Stimulated activated naive B cell treated with anti-CD40 and anti-IgM and Interleukin-4, amounts not matched to agents 10 μg/mL and 1 μg/mL and 100 μg/mL, for 72 hours (primary cell): ENCODE measurements at regions not wholly inside any gene's neighbourhood (a gene's known extent, or its start where the extent isn't known, plus 50 kb on each side); places are given as distances from the start of the nearest gene placed in this dataset.

Source experiments
- ATAC-seq, 2 donors: fragments of 150-1000 bp; cut with Tn5 transposase; replicated peaks; 2 replicates each; pipeline ENCODE4 v1.10.0; 2021; ENCODE audit warnings: moderate library complexity in 1 of 2
- DNase-seq: peaks from one replicate; pipeline ENCODE4 v3.0.0; 2021
- H3K27ac Mint-ChIP-seq: one replicate; pipeline ENCODE4 v1.8.0; 2022; ENCODE audit warnings: mild to moderate bottlenecking, mixed read lengths
- H3K27me3 Mint-ChIP-seq, 2 donors: one replicate each; pipeline ENCODE4 v1.8.0; 2022; ENCODE audit warnings: mixed read lengths in 2 of 2
- H3K36me3 Mint-ChIP-seq, 2 donors: one replicate each; pipeline ENCODE4 v1.8.0; 2022; ENCODE audit warnings: mixed read lengths in 2 of 2, mild to moderate bottlenecking in 1 of 2
- H3K4me1 Mint-ChIP-seq, 2 donors: one replicate each; pipeline ENCODE4 v1.8.0; 2022; ENCODE audit warnings: mixed read lengths in 2 of 2, mild to moderate bottlenecking in 1 of 2
- H3K4me3 Mint-ChIP-seq, 2 donors: one replicate each; pipeline ENCODE4 v1.8.0; 2022; ENCODE audit warnings: mild to moderate bottlenecking in 2 of 2, mixed read lengths in 2 of 2, moderate library complexity in 1 of 2
- H3K9me3 Mint-ChIP-seq, 2 donors: one replicate each; pipeline ENCODE4 v1.8.0; 2022; ENCODE audit warnings: mixed read lengths in 2 of 2, mild to moderate bottlenecking in 1 of 2

DNA sequence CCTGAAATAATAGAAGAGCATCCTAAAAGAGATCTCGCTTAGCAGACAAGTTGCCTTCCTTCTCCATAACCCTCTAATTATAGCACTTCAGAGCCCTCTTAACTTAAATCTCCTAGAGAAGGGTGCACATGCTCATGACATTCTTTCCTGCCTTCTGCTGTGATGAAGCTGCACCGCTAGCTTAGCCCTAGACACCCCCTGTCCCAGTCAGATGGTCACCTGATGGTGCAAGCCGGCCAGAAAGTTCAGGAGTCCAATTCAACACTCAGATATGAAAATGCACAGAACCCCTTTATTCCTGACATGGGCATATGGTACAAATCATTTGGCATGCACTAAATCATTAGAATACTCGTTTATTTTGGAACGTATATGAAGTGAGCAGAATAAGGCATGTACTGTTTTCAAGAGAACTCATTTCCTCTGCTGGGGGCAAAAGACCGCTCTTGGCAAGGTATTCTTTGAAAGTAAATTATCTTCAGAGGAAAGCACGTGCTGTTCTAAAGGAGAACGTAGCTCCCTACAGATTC is 420.4 kb upstream of the PROK2 start:
- H3K27me3 Mint-ChIP-seq = peaks cover 15 to 29% of the 10 kb centered on the region in 2 donors
- no peak overlapping the region for H3K4me3 Mint-ChIP-seq
- ATAC-seq (no peak), DNase-seq (no peak)
- H3K36me3 Mint-ChIP-seq = no peaks in the 10 kb centered on the region
- peaks cover 4 to 5% of the 10 kb centered on the region in 2 donors for H3K4me1 Mint-ChIP-seq
- peaks cover 0 to 9% of the 10 kb centered on the region in 2 donors for H3K9me3 Mint-ChIP-seq
- H3K27ac Mint-ChIP-seq = no peak overlapping the region

GRCh38 chr3:72204452-72204851 is 419.5 kb upstream of the PROK2 start:
- H3K36me3 Mint-ChIP-seq = peaks cover 4% of the 10 kb centered on the region in 2 donors
- ATAC-seq (no peak), DNase-seq (no peak)
- no peaks in the 10 kb centered on the region for H3K4me1 Mint-ChIP-seq
- H3K9me3 Mint-ChIP-seq = peaks cover 4 to 15% of the 10 kb centered on the region in 2 donors
- no peak overlapping the region for H3K27ac Mint-ChIP-seq
- H3K27me3 Mint-ChIP-seq = peaks cover 16 to 36% of the 10 kb centered on the region in 2 donors
- no peak overlapping the region for H3K4me3 Mint-ChIP-seq

- Mint-ChIP-seq H3K36me3 (peaks cover 4% of the 10 kb centered on the region in 2 donors), H3K27me3 (peaks cover 16 to 36% of the 10 kb centered on the region in 2 donors), H3K27ac (no peak overlapping the region), H3K9me3 (peaks cover 4 to 15% of the 10 kb centered on the region in 2 donors), H3K4me3 (no peak overlapping the region), H3K4me1 (no peaks in the 10 kb centered on the region)
- ATAC-seq = no peak
- no peak for DNase-seq
Measured at GRCh38 chr3:72203613-72204349, 418.8 kb upstream of the PROK2 start.

DNA sequence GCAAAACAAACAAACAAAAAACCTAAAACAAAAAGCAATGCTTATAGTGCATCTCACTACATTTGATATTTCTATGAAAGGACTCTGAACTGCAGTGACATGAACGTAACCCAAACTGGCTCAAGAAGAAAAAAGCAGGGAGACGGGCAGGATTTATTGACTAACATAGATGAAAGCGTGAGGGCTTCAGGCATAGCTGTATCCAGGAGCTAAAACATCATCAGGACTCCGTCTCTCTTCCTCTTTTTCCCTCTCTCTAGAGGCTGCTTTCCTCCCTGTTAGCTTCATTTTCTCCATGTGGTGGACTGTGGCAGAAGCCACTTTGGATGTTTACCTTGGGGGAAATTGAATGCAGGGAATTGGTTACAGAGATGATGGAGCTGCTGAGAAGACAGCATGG is 418.2 kb upstream of the PROK2 start:
- H3K27ac Mint-ChIP-seq = no peak overlapping the region
- ATAC-seq (no peak), DNase-seq (no peak)
- peaks cover 4% of the 10 kb centered on the region in 2 donors for H3K36me3 Mint-ChIP-seq
- H3K27me3 Mint-ChIP-seq = peaks cover 16 to 36% of the 10 kb centered on the region in 2 donors
- no peaks in the 10 kb centered on the region for H3K4me1 Mint-ChIP-seq
- H3K4me3 Mint-ChIP-seq = no peak overlapping the region
- H3K9me3 Mint-ChIP-seq = peaks cover 4 to 15% of the 10 kb centered on the region in 2 donors

DNA sequence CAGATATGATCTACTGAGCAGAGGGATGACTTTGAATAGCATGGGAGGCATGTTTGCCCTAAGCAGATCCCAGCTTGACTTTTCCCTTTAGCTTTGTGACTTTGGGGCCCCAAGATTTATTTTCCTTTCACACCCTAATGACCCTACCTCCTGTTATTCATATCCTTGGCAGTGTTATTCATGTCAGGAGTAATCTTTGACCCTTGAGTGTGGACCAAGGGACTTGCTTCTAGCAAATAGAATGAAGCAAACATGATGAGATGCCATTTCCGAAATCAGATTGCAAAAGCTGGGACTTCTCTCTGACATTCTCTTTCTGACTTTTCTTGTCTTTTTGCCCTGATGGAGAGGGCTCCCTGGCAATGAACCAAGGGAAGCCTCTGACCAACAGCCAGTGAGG is 415.4 kb upstream of the PROK2 start:
- Mint-ChIP-seq H3K27me3 (peaks cover 20 to 47% of the 10 kb centered on the region in 2 donors), H3K27ac (no peak overlapping the region), H3K4me3 (no peak overlapping the region), H3K36me3 (peaks cover 4% of the 10 kb centered on the region in 2 donors), H3K9me3 (peaks cover 4 to 15% of the 10 kb centered on the region in 2 donors), H3K4me1 (no peaks in the 10 kb centered on the region)
- DNase-seq (no peak), ATAC-seq (no peak)

DNA sequence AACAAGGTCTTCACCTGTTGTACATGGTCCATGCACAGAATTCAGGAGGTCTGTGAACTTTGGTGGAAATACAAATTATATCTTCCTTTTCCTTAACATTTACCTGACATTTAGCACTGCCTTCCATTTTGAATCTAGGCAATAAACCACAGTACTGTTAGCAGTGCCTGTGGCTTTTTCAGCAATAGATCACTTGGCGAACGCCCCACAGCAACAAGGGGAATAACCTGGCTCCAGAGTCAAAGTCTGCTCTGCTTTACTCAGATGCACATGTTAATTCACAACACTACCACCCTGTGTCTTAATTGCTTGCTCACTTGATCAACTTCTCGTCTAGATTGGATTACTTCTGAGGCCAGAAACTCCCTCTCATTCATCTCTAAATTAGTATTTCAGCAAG is 414.6 kb upstream of the PROK2 start:
- DNase-seq (no peak), ATAC-seq (no peak)
- peaks cover 20 to 45% of the 10 kb centered on the region in 2 donors for H3K27me3 Mint-ChIP-seq
- peaks cover 4 to 15% of the 10 kb centered on the region in 2 donors for H3K9me3 Mint-ChIP-seq
- H3K27ac Mint-ChIP-seq = peak overlapping the region; percentile 70
- H3K4me1 Mint-ChIP-seq = no peaks in the 10 kb centered on the region
- peaks cover 4% of the 10 kb centered on the region in 2 donors for H3K36me3 Mint-ChIP-seq
- H3K4me3 Mint-ChIP-seq = no peak overlapping the region

GRCh38 chr3:72196377-72196929 is 411.5 kb upstream of the PROK2 start:
- DNase-seq (no peak), ATAC-seq (no peak)
- Mint-ChIP-seq H3K27me3 (peaks cover 12 to 48% of the 10 kb centered on the region in 2 donors), H3K27ac (no peak overlapping the region), H3K4me3 (no peak overlapping the region), H3K4me1 (no peaks in the 10 kb centered on the region), H3K9me3 (peaks cover 8 to 16% of the 10 kb centered on the region in 2 donors), H3K36me3 (peaks cover 4% of the 10 kb centered on the region in 2 donors)

GRCh38 chr3:72195895-72196294 is 410.9 kb upstream of the PROK2 start:
- Mint-ChIP-seq H3K36me3 (peaks cover 4% of the 10 kb centered on the region in 2 donors), H3K4me1 (no peaks in the 10 kb centered on the region), H3K27ac (no peak overlapping the region), H3K4me3 (no peak overlapping the region), H3K27me3 (peaks cover 12 to 45% of the 10 kb centered on the region in 2 donors), H3K9me3 (peaks cover 8 to 14% of the 10 kb centered on the region in 2 donors)
- DNase-seq = no peak
- ATAC-seq = no peak

DNA sequence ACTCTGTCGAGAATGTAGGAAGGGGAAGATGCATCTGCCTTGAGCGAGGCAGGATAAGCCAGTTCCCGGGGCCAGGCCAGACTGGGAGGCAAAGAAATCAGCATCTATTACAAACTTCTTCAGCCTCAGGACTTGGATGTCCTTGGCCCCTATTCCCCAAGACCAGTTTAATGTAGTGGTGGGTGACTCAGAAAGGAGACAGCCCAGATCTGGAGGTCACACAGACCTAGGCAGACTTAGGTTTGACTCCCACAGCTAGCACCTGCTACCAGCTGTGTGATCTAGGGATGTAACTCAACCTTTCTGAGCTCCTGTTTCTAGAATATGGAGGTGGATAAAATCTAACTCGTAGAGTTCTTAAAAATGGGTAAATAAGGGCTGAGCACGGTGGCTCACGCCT is 409.5 kb upstream of the PROK2 start:
- no peak for ATAC-seq
- no peak overlapping the region for H3K4me3 Mint-ChIP-seq
- no peaks in the 10 kb centered on the region for H3K4me1 Mint-ChIP-seq
- peaks cover 4 to 6% of the 10 kb centered on the region in 2 donors for H3K9me3 Mint-ChIP-seq
- no peak for DNase-seq
- H3K36me3 Mint-ChIP-seq = no peaks in the 10 kb centered on the region
- H3K27me3 Mint-ChIP-seq = peaks cover 8 to 44% of the 10 kb centered on the region in 2 donors
- no peak overlapping the region for H3K27ac Mint-ChIP-seq

GRCh38 chr3:72193771-72194430 is 409.0 kb upstream of the PROK2 start:
- Mint-ChIP-seq H3K9me3 (peaks cover 4 to 6% of the 10 kb centered on the region in 2 donors), H3K36me3 (no peaks in the 10 kb centered on the region), H3K4me3 (no peak overlapping the region), H3K27me3 (peaks cover 8 to 47% of the 10 kb centered on the region in 2 donors), H3K4me1 (peaks cover 0 to under 1% of the 10 kb centered on the region in 2 donors), H3K27ac (no peak overlapping the region)
- ATAC-seq (no peak), DNase-seq (no peak)

GRCh38 chr3:72192572-72192971 is 407.6 kb upstream of the PROK2 start:
- no peak overlapping the region for H3K27ac Mint-ChIP-seq
- H3K4me3 Mint-ChIP-seq = no peak overlapping the region
- H3K9me3 Mint-ChIP-seq = peaks cover 4 to 6% of the 10 kb centered on the region in 2 donors
- no peak for DNase-seq
- no peak for ATAC-seq
- H3K27me3 Mint-ChIP-seq = peaks cover 8 to 47% of the 10 kb centered on the region in 2 donors
- H3K4me1 Mint-ChIP-seq = peaks cover 2 to 8% of the 10 kb centered on the region in 2 donors
- no peaks in the 10 kb centered on the region for H3K36me3 Mint-ChIP-seq

DNA sequence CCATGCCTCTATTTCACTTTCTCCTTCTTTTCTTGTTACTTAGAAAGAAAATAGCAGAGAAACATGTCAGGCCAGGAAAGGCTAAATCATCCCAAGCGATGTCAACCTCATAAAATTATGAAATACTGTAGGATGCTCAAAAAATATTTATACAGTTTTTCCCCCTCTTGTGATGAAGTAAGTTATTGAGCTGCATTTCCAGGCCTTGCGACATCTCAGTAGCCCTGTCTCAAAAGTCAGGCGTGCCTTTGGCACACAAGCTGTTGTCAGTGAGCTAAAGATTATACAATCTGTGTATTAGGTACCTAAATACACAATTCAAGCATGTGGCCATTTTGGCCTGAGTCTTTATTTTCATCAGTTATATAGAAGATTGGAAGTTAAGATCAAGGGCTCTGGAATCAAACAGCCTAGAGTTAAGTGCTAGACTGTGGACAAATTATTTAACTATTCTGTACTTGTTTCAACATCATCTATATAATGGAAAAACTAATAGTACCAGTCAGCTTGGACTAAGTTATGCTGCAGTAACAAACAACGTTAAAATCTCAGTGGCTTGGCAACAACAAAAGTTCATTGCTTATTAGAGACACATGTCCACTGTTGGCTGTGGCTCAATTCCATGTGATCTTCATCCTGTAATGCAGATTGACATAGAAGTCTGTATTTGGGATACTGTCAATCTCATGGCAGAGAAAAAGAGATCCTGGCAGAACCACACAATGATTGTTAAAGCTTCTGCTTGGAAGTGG is 406.4 kb upstream of the PROK2 start:
- peaks cover 4 to 6% of the 10 kb centered on the region in 2 donors for H3K9me3 Mint-ChIP-seq
- no peaks in the 10 kb centered on the region for H3K36me3 Mint-ChIP-seq
- peaks cover 8 to 44% of the 10 kb centered on the region in 2 donors for H3K27me3 Mint-ChIP-seq
- no peak overlapping the region for H3K27ac Mint-ChIP-seq
- ATAC-seq = no peak
- DNase-seq = no peak
- no peak overlapping the region for H3K4me3 Mint-ChIP-seq
- peaks cover 12 to 16% of the 10 kb centered on the region in 2 donors for H3K4me1 Mint-ChIP-seq

DNA sequence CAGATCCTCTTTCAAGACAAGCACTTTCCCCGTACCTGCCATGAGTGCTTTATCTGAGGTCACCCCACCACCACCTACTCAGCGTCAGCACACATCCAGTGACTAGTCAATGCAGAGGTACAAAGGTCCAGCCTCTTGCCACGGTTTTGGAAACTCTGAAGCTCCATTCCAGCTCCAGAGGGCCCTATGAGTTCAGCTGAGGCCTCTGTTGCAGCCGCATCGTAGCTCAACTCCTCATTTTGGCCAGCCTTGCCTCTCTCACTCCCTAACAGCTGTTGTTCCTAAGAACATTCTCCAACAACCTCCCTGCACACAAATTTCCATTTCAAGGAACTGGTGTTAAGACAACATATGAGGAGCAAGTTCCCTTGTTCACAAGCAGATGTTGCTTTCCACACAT is 405.1 kb upstream of the PROK2 start:
- peaks cover 3 to 31% of the 10 kb centered on the region in 2 donors for H3K27me3 Mint-ChIP-seq
- no peak for DNase-seq
- H3K4me1 Mint-ChIP-seq = peaks cover 15 to 29% of the 10 kb centered on the region in 2 donors
- H3K4me3 Mint-ChIP-seq = no peak overlapping the region
- H3K9me3 Mint-ChIP-seq = peaks cover 4 to 6% of the 10 kb centered on the region in 2 donors
- ATAC-seq = no peak
- H3K36me3 Mint-ChIP-seq = no peaks in the 10 kb centered on the region
- H3K27ac Mint-ChIP-seq = no peak overlapping the region

GRCh38 chr3:72189339-72189738 is 404.4 kb upstream of the PROK2 start:
- Mint-ChIP-seq H3K4me1 (peaks cover 19 to 35% of the 10 kb centered on the region in 2 donors), H3K4me3 (no peak overlapping the region), H3K27me3 (peaks cover 3 to 37% of the 10 kb centered on the region in 2 donors), H3K27ac (no peak overlapping the region), H3K36me3 (peaks cover 0 to 3% of the 10 kb centered on the region in 2 donors), H3K9me3 (peaks cover 4 to 6% of the 10 kb centered on the region in 2 donors)
- no peak for ATAC-seq
- no peak for DNase-seq
